HEK293 (cell line): ENCODE measurements at regions not wholly inside any gene's neighbourhood (a gene's known extent, or its start where the extent isn't known, plus 50 kb on each side); places are given as distances from the start of the nearest gene placed in this dataset.
A peak's percentile ranks its signal among the peaks of the same experiment; 100 is the strongest.

Source experiments
- CTCF ChIA-PET: fragments of 350-600 bp; formaldehyde crosslinking; extraction: SDS; loops from one replicate; lab custom pipeline; 2021; ENCODE audit warnings: antibody characterized with exemption; lab: Yijun Ruan, JAX
- POLR2A ChIA-PET: fragments of 300-600 bp; formaldehyde crosslinking; extraction: SDS; loops from one replicate; lab custom pipeline; 2020; ENCODE audit warnings: antibody characterized with exemption, inconsistent platforms; lab: Yijun Ruan, JAX
- H3K27ac ChIP-seq: fragments of 200-500 bp; sonication (Bioruptor generic); 2 replicates; pipeline ENCODE4 v1.5.1; 2014; ENCODE audit warnings: low read depth, low read length, control low read depth, inconsistent platforms; ENCODE audit errors: extremely low read depth
- H3K36me3 ChIP-seq, 2 experiments: fragments of 200-500 bp in 1 of 2; sonication (Bioruptor generic) in 1 of 2; 1 replicate in 1 of 2; 2 replicates in 1 of 2; pipeline ENCODE4 v1.5.1; 2014 to 2017; ENCODE audit warnings: inconsistent platforms in 2 of 2, low read length in 2 of 2; ENCODE audit not compliant: control insufficient read depth in 2 of 2, insufficient read depth in 1 of 2
- H3K4me1 ChIP-seq: fragments of 200-500 bp; sonication (Bioruptor generic); 2 replicates; pipeline ENCODE4 v1.5.1; 2014; ENCODE audit warnings: mild to moderate bottlenecking, low read length, inconsistent platforms; ENCODE audit not compliant: control insufficient read depth, insufficient read depth
- H3K4me3 ChIP-seq: 2 replicates; pipeline ENCODE4 v1.5.1; 2011; ENCODE audit warnings: low read depth, mild to moderate bottlenecking, control low read depth, low read length, moderate library complexity
- H3K9me3 ChIP-seq: fragments of 200-500 bp; sonication (Bioruptor generic); 2 replicates; pipeline ENCODE4 v1.5.1; 2014; ENCODE audit warnings: low read depth, low read length, inconsistent platforms; ENCODE audit not compliant: control insufficient read depth, insufficient read depth
- KLF10 ChIP-seq: fragments of 450-650 bp; IDR thresholded peaks from 2 replicates; pipeline ENCODE4 v1.5.1; 2018; ENCODE audit warnings: missing biosample characterization, mild to moderate bottlenecking, missing genetic modification characterization
- SP7 ChIP-seq: fragments of 450-650 bp; formaldehyde crosslinking; IDR thresholded peaks from 2 replicates; pipeline ENCODE4 v1.5.1; 2016; ENCODE audit warnings: missing biosample characterization, missing genetic modification characterization
- TCF7L2 ChIP-seq: IDR thresholded peaks from 2 replicates; pipeline ENCODE4 v1.6.1; 2011; ENCODE audit warnings: low read depth, mild to moderate bottlenecking, inconsistent platforms, low read length, moderate library complexity, borderline replicate concordance
- ZBTB8A ChIP-seq: fragments of 450-650 bp; formaldehyde crosslinking; IDR thresholded peaks from 2 replicates; pipeline ENCODE4 v1.5.1; 2016; ENCODE audit warnings: missing biosample characterization, missing genetic modification characterization
- ZFP41 ChIP-seq: fragments of 450-650 bp; formaldehyde crosslinking; IDR thresholded peaks from 2 replicates; pipeline ENCODE4 v1.5.1; 2016; ENCODE audit warnings: missing biosample characterization, missing genetic modification characterization, borderline replicate concordance
- ZNF140 ChIP-seq: fragments of 450-650 bp; formaldehyde crosslinking; IDR thresholded peaks from 2 replicates; pipeline ENCODE4 v1.5.1; 2016; ENCODE audit warnings: missing biosample characterization, missing genetic modification characterization
- ZNF223 ChIP-seq: fragments of 450-650 bp; formaldehyde crosslinking; IDR thresholded peaks from 2 replicates; pipeline ENCODE4 v1.5.1; 2016; ENCODE audit warnings: missing biosample characterization, missing genetic modification characterization
- ZNF274 ChIP-seq, 2 experiments: fragments of 200-500 bp in 1 of 2; fragments of 450-650 bp in 1 of 2; sonication (Bioruptor generic) in 1 of 2; formaldehyde crosslinking in 1 of 2; IDR thresholded peaks; 2 replicates each; pipeline versions ENCODE4 v1.5.1 to v1.6.1; 2014 to 2016; ENCODE audit warnings: borderline replicate concordance in 1 of 2, inconsistent platforms in 1 of 2, low read length in 1 of 2, missing biosample characterization in 1 of 2, missing genetic modification characterization in 1 of 2
- ZNF394 ChIP-seq: fragments of 450-650 bp; formaldehyde crosslinking; IDR thresholded peaks from 2 replicates; pipeline ENCODE4 v1.5.1; 2016; ENCODE audit warnings: missing biosample characterization, missing genetic modification characterization, mild to moderate bottlenecking, moderate library complexity, borderline replicate concordance
- ZNF416 ChIP-seq: fragments of 450-650 bp; formaldehyde crosslinking; IDR thresholded peaks from 2 replicates; pipeline ENCODE4 v1.5.1; 2016; ENCODE audit warnings: missing biosample characterization, missing genetic modification characterization
- ZNF48 ChIP-seq: fragments of 450-650 bp; formaldehyde crosslinking; IDR thresholded peaks from 2 replicates; pipeline ENCODE4 v1.5.1; 2016; ENCODE audit warnings: missing biosample characterization, missing genetic modification characterization
- ZNF513 ChIP-seq: fragments of 450-650 bp; IDR thresholded peaks from 2 replicates; pipeline ENCODE4 v1.5.1; 2018; ENCODE audit warnings: missing biosample characterization, missing genetic modification characterization
- ZNF555 ChIP-seq: fragments of 450-650 bp; formaldehyde crosslinking; conservative IDR thresholded peaks from 2 replicates; pipeline ENCODE4 v1.5.1; 2017; ENCODE audit warnings: missing biosample characterization, mild to moderate bottlenecking, missing genetic modification characterization, inconsistent platforms
- ZNF626 ChIP-seq: fragments of 450-650 bp; sonication (Bioruptor Pico); formaldehyde crosslinking; IDR thresholded peaks from 2 replicates; pipeline ENCODE4 v1.5.1; 2018; ENCODE audit warnings: missing biosample characterization, missing genetic modification characterization, inconsistent platforms
- ZNF677 ChIP-seq: fragments of 450-650 bp; IDR thresholded peaks from 2 replicates; pipeline ENCODE4 v1.5.0; 2018; ENCODE audit warnings: missing biosample characterization, mild to moderate bottlenecking, missing genetic modification characterization, moderate library complexity
- ZSCAN16 ChIP-seq: fragments of 450-650 bp; formaldehyde crosslinking; IDR thresholded peaks from 2 replicates; pipeline ENCODE4 v1.5.1; 2016; ENCODE audit warnings: missing biosample characterization, missing genetic modification characterization
- TF ChIP-seq, protein P1 (sequence below): fragments of 450-650 bp; formaldehyde crosslinking; IDR thresholded peaks from 2 replicates; pipeline ENCODE4 v1.5.1; 2016; ENCODE audit warnings: missing biosample characterization, missing genetic modification characterization
- TF ChIP-seq, protein P2 (sequence below): fragments of 450-650 bp; formaldehyde crosslinking; IDR thresholded peaks from 2 replicates; pipeline ENCODE4 v1.5.1; 2016; ENCODE audit warnings: missing biosample characterization, missing genetic modification characterization

GRCh38 chr5:101123363-101123762, 220.3 kb upstream of the ST8SIA4 start (continued):
- TF ChIP-seq, protein P1, sequence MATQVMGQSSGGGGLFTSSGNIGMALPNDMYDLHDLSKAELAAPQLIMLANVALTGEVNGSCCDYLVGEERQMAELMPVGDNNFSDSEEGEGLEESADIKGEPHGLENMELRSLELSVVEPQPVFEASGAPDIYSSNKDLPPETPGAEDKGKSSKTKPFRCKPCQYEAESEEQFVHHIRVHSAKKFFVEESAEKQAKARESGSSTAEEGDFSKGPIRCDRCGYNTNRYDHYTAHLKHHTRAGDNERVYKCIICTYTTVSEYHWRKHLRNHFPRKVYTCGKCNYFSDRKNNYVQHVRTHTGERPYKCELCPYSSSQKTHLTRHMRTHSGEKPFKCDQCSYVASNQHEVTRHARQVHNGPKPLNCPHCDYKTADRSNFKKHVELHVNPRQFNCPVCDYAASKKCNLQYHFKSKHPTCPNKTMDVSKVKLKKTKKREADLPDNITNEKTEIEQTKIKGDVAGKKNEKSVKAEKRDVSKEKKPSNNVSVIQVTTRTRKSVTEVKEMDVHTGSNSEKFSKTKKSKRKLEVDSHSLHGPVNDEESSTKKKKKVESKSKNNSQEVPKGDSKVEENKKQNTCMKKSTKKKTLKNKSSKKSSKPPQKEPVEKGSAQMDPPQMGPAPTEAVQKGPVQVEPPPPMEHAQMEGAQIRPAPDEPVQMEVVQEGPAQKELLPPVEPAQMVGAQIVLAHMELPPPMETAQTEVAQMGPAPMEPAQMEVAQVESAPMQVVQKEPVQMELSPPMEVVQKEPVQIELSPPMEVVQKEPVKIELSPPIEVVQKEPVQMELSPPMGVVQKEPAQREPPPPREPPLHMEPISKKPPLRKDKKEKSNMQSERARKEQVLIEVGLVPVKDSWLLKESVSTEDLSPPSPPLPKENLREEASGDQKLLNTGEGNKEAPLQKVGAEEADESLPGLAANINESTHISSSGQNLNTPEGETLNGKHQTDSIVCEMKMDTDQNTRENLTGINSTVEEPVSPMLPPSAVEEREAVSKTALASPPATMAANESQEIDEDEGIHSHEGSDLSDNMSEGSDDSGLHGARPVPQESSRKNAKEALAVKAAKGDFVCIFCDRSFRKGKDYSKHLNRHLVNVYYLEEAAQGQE (tag by site-specific recombination): no peak
- TF ChIP-seq, all 188 proteins: peak for 0

DNA sequence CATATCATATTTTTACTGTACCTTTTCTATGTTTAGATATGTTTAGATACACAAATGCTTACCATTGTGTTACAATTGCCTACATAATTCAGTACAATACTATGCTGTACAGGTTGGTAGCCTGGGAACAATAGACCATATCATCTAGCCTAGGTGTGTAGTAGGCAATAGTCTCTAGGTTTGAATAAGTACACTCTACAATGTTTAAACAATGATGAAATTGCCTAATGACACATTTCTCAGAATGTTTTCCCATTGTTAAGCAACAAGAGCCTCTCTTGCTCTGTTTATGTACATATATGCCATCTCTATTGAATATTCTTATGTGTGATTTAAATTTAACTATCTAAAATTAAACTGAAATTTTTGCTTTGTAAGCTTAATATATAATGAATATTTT, 209.6 kb upstream of the ST8SIA4 start:
- TF ChIP-seq SP7 (tag by site-specific recombination): no peak
- no peak for TF ChIP-seq ZNF223 (tag by site-specific recombination)
- TF ChIP-seq, protein P2, sequence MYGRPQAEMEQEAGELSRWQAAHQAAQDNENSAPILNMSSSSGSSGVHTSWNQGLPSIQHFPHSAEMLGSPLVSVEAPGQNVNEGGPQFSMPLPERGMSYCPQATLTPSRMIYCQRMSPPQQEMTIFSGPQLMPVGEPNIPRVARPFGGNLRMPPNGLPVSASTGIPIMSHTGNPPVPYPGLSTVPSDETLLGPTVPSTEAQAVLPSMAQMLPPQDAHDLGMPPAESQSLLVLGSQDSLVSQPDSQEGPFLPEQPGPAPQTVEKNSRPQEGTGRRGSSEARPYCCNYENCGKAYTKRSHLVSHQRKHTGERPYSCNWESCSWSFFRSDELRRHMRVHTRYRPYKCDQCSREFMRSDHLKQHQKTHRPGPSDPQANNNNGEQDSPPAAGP (tag by site-specific recombination): no peak
- TF ChIP-seq ZFP41 (tag by site-specific recombination): no peak
- no peak for TF ChIP-seq ZNF513 (tag by site-specific recombination)
- TF ChIP-seq ZNF394: no peak
- ChIA-PET CTCF (no interaction called here), POLR2A (no interaction called here)
- no peak overlapping the region for H3K4me3 ChIP-seq
- H3K27ac ChIP-seq: no peak overlapping the region
- no peaks in the 10 kb centered on the region for H3K4me1 ChIP-seq
- no peaks in the 10 kb centered on the region for H3K36me3 ChIP-seq
- no peaks in the 10 kb centered on the region for H3K9me3 ChIP-seq

GRCh38 chr5:101103874-101104273, 200.8 kb upstream of the ST8SIA4 start:
- no peaks in the 10 kb centered on the region for H3K4me1 ChIP-seq
- no peak for TF ChIP-seq KLF10 (tag by site-specific recombination)
- TF ChIP-seq TCF7L2: no peak
- TF ChIP-seq ZNF223 (tag by site-specific recombination): no peak
- TF ChIP-seq ZNF626 (tag by site-specific recombination): no peak
- TF ChIP-seq, protein P2 (tag by site-specific recombination): no peak
- TF ChIP-seq, all 188 proteins: peak for 0
- Histone ChIP-seq H3K36me3 (no peaks in the 10 kb centered on the region), H3K9me3 (no peaks in the 10 kb centered on the region), H3K27ac (no peak overlapping the region), H3K4me3 (no peak overlapping the region)
- ChIA-PET POLR2A (no interaction called here), CTCF (interaction anchor here (0.7 kb wide), 1 partner anchor 1451 kb away, joined by 3 read pairs; no protein-coding TSS in a partner anchor)

GRCh38 chr5:101102506-101102905, 199.4 kb upstream of the ST8SIA4 start:
- no peaks in the 10 kb centered on the region for H3K9me3 ChIP-seq
- TF ChIP-seq ZNF274 (IDR thresholded peaks at IDR 0.05; ENCODE audit: low read length): no peak
- TF ChIP-seq ZNF274 (tag by site-specific recombination; IDR thresholded peaks at IDR 0.05; ENCODE audit: borderline replicate concordance): no peak
- TF ChIP-seq ZNF416 (tag by site-specific recombination): no peak
- no peak for TF ChIP-seq ZSCAN16 (tag by site-specific recombination)
- no peak for TF ChIP-seq ZNF555 (tag by site-specific recombination)
- no peak for TF ChIP-seq ZNF48 (tag by site-specific recombination)
- no peak for TF ChIP-seq ZNF140
- TF ChIP-seq ZNF677 (tag by site-specific recombination): peak; percentile 76
- TF ChIP-seq ZBTB8A (tag by site-specific recombination): no peak
- H3K27ac ChIP-seq: no peak overlapping the region
- H3K4me3 ChIP-seq: no peak overlapping the region
- POLR2A ChIA-PET: no interaction called here
- CTCF ChIA-PET: no interaction called here
- no peaks in the 10 kb centered on the region for H3K4me1 ChIP-seq
- H3K36me3 ChIP-seq: no peaks in the 10 kb centered on the region
